Breast epithelium (tissue), 3 donors: ENCODE measurements at regions not wholly inside any gene's neighbourhood (a gene's known extent, or its start where the extent isn't known, plus 50 kb on each side); places are given as distances from the start of the nearest gene placed in this dataset.
"Not testable (repeated sequence)": the region's sequence is repeated elsewhere in the genome, so short reads cannot be mapped to it uniquely, and the experiment has no call there.

Experiments
- CTCF ChIP-seq, 3 donors: fragments of 450-650 bp; IDR thresholded peaks; one replicate each; pipeline ENCODE4 v1.5.1; 2016 to 2017; ENCODE audit warnings: antibody characterized with exemption in 3 of 3, mild to moderate bottlenecking in 3 of 3, moderate library complexity in 3 of 3
- POLR2A ChIP-seq: fragments of 450-650 bp; IDR thresholded peaks from one replicate; pipeline ENCODE4 v1.6.1; 2016; ENCODE audit warnings: antibody characterized with exemption, mild to moderate bottlenecking, moderate library complexity
- POLR2AphosphoS5 ChIP-seq, 3 donors: sonication (generic); formaldehyde crosslinking; IDR thresholded peaks; one replicate each; pipeline ENCODE4 v1.6.1; 2017; ENCODE audit warnings: antibody characterized with exemption in 3 of 3

GRCh38 chr9:41777536-41777935 lies 351.7 kb downstream of the CNTNAP3B start:
- TF ChIP-seq CTCF (IDR thresholded peaks at IDR 0.05); POLR2A; POLR2AphosphoS5 (IDR thresholded peaks at IDR 0.05): not testable (repeated sequence)
